ENCODE measurements at regions not wholly inside any gene's neighbourhood (a gene's known extent, or its start where the extent isn't known, plus 50 kb on each side); places are given as distances from the start of the nearest gene placed in this dataset.

- H3K4me3 ChIP-seq, result no peak overlapping the region
- TF ChIP-seq POLR2AphosphoS5 (IDR thresholded peaks at IDR 0.05) (no peak), CTCF (IDR thresholded peaks at IDR 0.05) (no peak), EP300 (IDR thresholded peaks at IDR 0.05) (no peak), POLR2A (IDR thresholded peaks at IDR 0.05) (no peak)
- WGBS, 2 donors, result 68 to 76% methylated on average over 1 of the region's 1 CpG
- no peak for ATAC-seq (ENCODE audit: low FRiP score in 2 of 2)
- DNase-seq, result no peak
- no peaks in the 10 kb centered on the region for H3K27me3 ChIP-seq
- no peaks in the 10 kb centered on the region for H3K36me3 ChIP-seq
- no peak overlapping the region for H3K27ac ChIP-seq
- no peaks in the 10 kb centered on the region for H3K4me1 ChIP-seq
- H3K9me3 ChIP-seq, result no peaks in the 10 kb centered on the region
Observed at GRCh38 chr5:37892586-37892985, 52.7 kb upstream of the GDNF start.

- TF ChIP-seq POLR2A (IDR thresholded peaks at IDR 0.05), result no peak
- no peak for TF ChIP-seq EP300 (IDR thresholded peaks at IDR 0.05)
- TF ChIP-seq CTCF (IDR thresholded peaks at IDR 0.05), result no peak
- no peak overlapping the region for H3K27ac ChIP-seq
- no peaks in the 10 kb centered on the region for H3K36me3 ChIP-seq
- H3K4me3 ChIP-seq, result no peak overlapping the region
- H3K9me3 ChIP-seq, result no peaks in the 10 kb centered on the region
- DNase-seq (no peak), ATAC-seq (ENCODE audit: low FRiP score in 2 of 2) (no peak)
- 93 to 100% methylated on average over 1 of the region's 1 CpG for WGBS, 2 donors
- H3K27me3 ChIP-seq, result no peaks in the 10 kb centered on the region
- no peaks in the 10 kb centered on the region for H3K4me1 ChIP-seq
Observed at GRCh38 chr5:37891832-37892231, 52.0 kb upstream of the GDNF start.

- 63% methylated on average over 5 to 8 of the region's 8 CpGs for whole genome bisulfite sequencing, 2 donors
- ATAC-seq (ENCODE audit: low FRiP score in 2 of 2), result no peak
Observed at GRCh38 chr5:37889612-37890317, 49.9 kb upstream of the GDNF start.

More at GRCh38 chr5:37889612-37890317, 49.9 kb upstream of the GDNF start:
- no peaks in the 10 kb centered on the region for H3K27me3 ChIP-seq
- no peak for DNase-seq
- no peak overlapping the region for H3K27ac ChIP-seq
- no peaks in the 10 kb centered on the region for H3K9me3 ChIP-seq
- H3K36me3 ChIP-seq, result no peaks in the 10 kb centered on the region
- TF ChIP-seq CTCF (IDR thresholded peaks at IDR 0.05), result no peak
- no peaks in the 10 kb centered on the region for H3K4me1 ChIP-seq
- no peak overlapping the region for H3K4me3 ChIP-seq

Small RNA genes lying in the stretch of these regions (small RNA-seq; reads per million reads assigned to genes)
- gene LINC02110, result 0 reads per million in 4 donors
